Gastroesophageal sphincter (tissue), 4 donors: ENCODE measurements at regions not wholly inside any gene's neighbourhood (a gene's known extent, or its start where the extent isn't known, plus 50 kb on each side); places are given as distances from the start of the nearest gene placed in this dataset.

Source experiments
- ATAC-seq: fragments of 150-250 bp; one replicate; pipeline ENCODE4 v1.9.1; 2016; ENCODE audit warnings: mild to moderate bottlenecking, moderate library complexity
- H3K27ac ChIP-seq, 4 donors: fragments of 200-600 bp; sonication (generic) in 3 of 4; 1 replicate in 3 of 4; 2 replicates in 1 of 4; pipeline ENCODE4 v1.5.1; 2016 to 2019
- H3K27me3 ChIP-seq: fragments of 200-600 bp; sonication (generic); one replicate; pipeline ENCODE4 v1.5.1; 2019
- H3K36me3 ChIP-seq, 2 donors: fragments of 200-600 bp; sonication (generic); one replicate each; pipeline ENCODE4 v1.5.1; 2019; ENCODE audit warnings: control low read depth in 1 of 2
- H3K4me1 ChIP-seq, 3 donors: fragments of 200-600 bp; sonication (generic); 1 replicate in 2 of 3; 2 replicates in 1 of 3; pipeline ENCODE4 v1.5.1; 2016 to 2019; ENCODE audit warnings: control low read depth in 2 of 3
- H3K4me3 ChIP-seq, 2 donors: fragments of 200-600 bp; sonication (generic); one replicate each; pipeline ENCODE4 v1.5.1; 2019; ENCODE audit warnings: mild to moderate bottlenecking in 1 of 2, moderate library complexity in 1 of 2
- H3K9me3 ChIP-seq, 3 donors: fragments of 200-600 bp; sonication (generic); one replicate each; pipeline ENCODE4 v1.5.1; 2017 to 2019; ENCODE audit warnings: control low read depth in 2 of 3
- CTCF ChIP-seq, 4 experiments: fragments of 200-600 bp in 2 of 4; fragments of 450-650 bp in 2 of 4; sonication (generic) in 1 of 4; IDR thresholded peaks; one replicate each; pipeline ENCODE4 v1.5.1; 2017 to 2019; ENCODE audit warnings: antibody characterized with exemption in 4 of 4, mild to moderate bottlenecking in 2 of 4, moderate library complexity in 2 of 4
- EP300 ChIP-seq: sonication (generic); formaldehyde crosslinking; IDR thresholded peaks from one replicate; pipeline ENCODE4 v1.6.1; 2017; ENCODE audit warnings: antibody characterized with exemption, mild to moderate bottlenecking
- POLR2A ChIP-seq, 2 donors: fragments of 450-650 bp; IDR thresholded peaks; one replicate each; pipeline ENCODE4 v1.6.1; 2017; ENCODE audit warnings: antibody characterized with exemption in 2 of 2, mild to moderate bottlenecking in 2 of 2, moderate library complexity in 1 of 2
- POLR2AphosphoS5 ChIP-seq: sonication (generic); formaldehyde crosslinking; IDR thresholded peaks from one replicate; pipeline ENCODE4 v1.6.1; 2017; ENCODE audit warnings: antibody characterized with exemption
- WGBS, 2 donors: methylation state at CpG; one replicate each; pipeline ENCODE4 v1.1.5; 2018; ENCODE audit warnings: low coverage in 1 of 2; 5-methylcytosine and 5-hydroxymethylcytosine counted together

- Histone ChIP-seq H3K27ac (no peak overlapping the region), H3K36me3 (no peaks in the 10 kb centered on the region), H3K9me3 (no peaks in the 10 kb centered on the region), H3K4me1 (no peaks in the 10 kb centered on the region), H3K4me3 (no peak overlapping the region), H3K27me3 (no peaks in the 10 kb centered on the region)
- TF ChIP-seq EP300 (no peak), CTCF (IDR thresholded peaks at IDR 0.05) (no peak), POLR2AphosphoS5 (no peak), POLR2A (IDR thresholded peaks at IDR 0.05) (no peak)
- WGBS, 2 donors: 83 to 100% methylated on average over 1 of the region's 1 CpG
- no peak for ATAC-seq
Measured at GRCh38 chr7:82527851-82528250, 84.3 kb upstream of the CACNA2D1 start.

GRCh38 chr7:82521906-82522445 is 78.4 kb upstream of the CACNA2D1 start:
- Histone ChIP-seq H3K27me3 (no peaks in the 10 kb centered on the region), H3K4me3 (no peak overlapping the region), H3K27ac (no peak overlapping the region), H3K36me3 (no peaks in the 10 kb centered on the region), H3K9me3 (no peaks in the 10 kb centered on the region), H3K4me1 (no peaks in the 10 kb centered on the region)
- ATAC-seq: no peak
- WGBS, 2 donors: 67 to 78% methylated on average over 2 of the region's 2 CpGs
- no peak for TF ChIP-seq POLR2A (IDR thresholded peaks at IDR 0.05)
- TF ChIP-seq EP300: no peak
- TF ChIP-seq POLR2AphosphoS5: no peak
- no peak for TF ChIP-seq CTCF (IDR thresholded peaks at IDR 0.05)

GRCh38 chr7:82517050-82517449 is 73.5 kb upstream of the CACNA2D1 start:
- TF ChIP-seq CTCF (IDR thresholded peaks at IDR 0.05) (no peak), EP300 (no peak), POLR2AphosphoS5 (no peak), POLR2A (IDR thresholded peaks at IDR 0.05) (no peak)
- no peak for ATAC-seq
- Histone ChIP-seq H3K9me3 (no peaks in the 10 kb centered on the region), H3K4me1 (no peaks in the 10 kb centered on the region), H3K27ac (no peak overlapping the region), H3K4me3 (no peak overlapping the region), H3K36me3 (no peaks in the 10 kb centered on the region), H3K27me3 (no peaks in the 10 kb centered on the region)
- 93 to 95% methylated on average over 2 of the region's 2 CpGs for WGBS, 2 donors

GRCh38 chr7:82511542-82511941 is 68.0 kb upstream of the CACNA2D1 start:
- H3K27me3 ChIP-seq: peaks cover 6% of the 10 kb centered on the region
- H3K4me1 ChIP-seq: no peaks in the 10 kb centered on the region
- ATAC-seq: no peak
- H3K36me3 ChIP-seq: no peaks in the 10 kb centered on the region
- TF ChIP-seq EP300: no peak
- TF ChIP-seq CTCF (IDR thresholded peaks at IDR 0.05): no peak
- no peak for TF ChIP-seq POLR2A (IDR thresholded peaks at IDR 0.05)
- no peak for TF ChIP-seq POLR2AphosphoS5
- no peaks in the 10 kb centered on the region for H3K9me3 ChIP-seq
- no peak overlapping the region for H3K4me3 ChIP-seq
- H3K27ac ChIP-seq: no peak overlapping the region

- Histone ChIP-seq H3K27ac (no peak overlapping the region), H3K36me3 (no peaks in the 10 kb centered on the region), H3K27me3 (peaks cover 6% of the 10 kb centered on the region), H3K4me1 (no peaks in the 10 kb centered on the region), H3K4me3 (no peak overlapping the region), H3K9me3 (peaks cover 0 to 5% (median 0%) of the 10 kb centered on the region in 3 donors)
- no peak for ATAC-seq
- no peak for TF ChIP-seq EP300
- TF ChIP-seq POLR2AphosphoS5: no peak
- TF ChIP-seq CTCF (IDR thresholded peaks at IDR 0.05): no peak
- TF ChIP-seq POLR2A (IDR thresholded peaks at IDR 0.05): no peak
- 40 to 83% methylated on average over 2 to 3 of the region's 25 CpGs for WGBS, 2 donors
Measured at GRCh38 chr7:82507976-82508677, 64.5 kb upstream of the CACNA2D1 start.
